ENCODE measurements at regions not wholly inside any gene's neighbourhood (a gene's known extent, or its start where the extent isn't known, plus 50 kb on each side); places are given as distances from the start of the nearest gene placed in this dataset.
"Not testable (repeated sequence)": the region's sequence is repeated elsewhere in the genome, so short reads cannot be mapped to it uniquely, and the experiment has no call there.

DNA sequence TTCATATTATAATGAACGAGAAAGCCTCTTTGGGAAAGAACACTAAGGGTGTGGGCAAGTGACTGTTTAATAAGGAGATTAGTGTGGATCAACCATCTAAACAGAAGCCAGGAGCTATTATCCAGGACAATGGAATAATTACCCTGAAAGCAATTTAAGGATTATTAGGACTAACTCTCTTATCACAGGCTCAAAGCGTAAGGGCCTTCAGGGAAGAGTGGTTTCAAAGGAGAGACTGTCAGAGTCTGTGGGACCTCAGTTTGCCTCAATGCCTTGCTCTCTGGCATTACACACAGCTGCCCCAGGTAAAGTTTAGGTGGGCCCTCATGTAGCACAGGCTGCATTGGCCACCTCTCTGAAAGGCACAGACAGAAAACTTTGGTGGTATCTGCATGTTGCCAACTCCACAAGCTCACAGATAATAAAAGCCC is 717.2 kb upstream of the ADGRL3 start:
- DNase-seq = no peak
- H3K9me3 ChIP-seq (ENCODE audit: control insufficient read depth in 2 of 3, insufficient read depth in 1 of 3, low read length in 3 of 3) = no peaks in the 10 kb centered on the region
- H3K4me1 ChIP-seq (ENCODE audit: control insufficient read depth in 2 of 3, insufficient read depth in 2 of 3, low read depth in 1 of 3, low read length in 3 of 3) = no peaks in the 10 kb centered on the region
- TF ChIP-seq, protein P1, sequence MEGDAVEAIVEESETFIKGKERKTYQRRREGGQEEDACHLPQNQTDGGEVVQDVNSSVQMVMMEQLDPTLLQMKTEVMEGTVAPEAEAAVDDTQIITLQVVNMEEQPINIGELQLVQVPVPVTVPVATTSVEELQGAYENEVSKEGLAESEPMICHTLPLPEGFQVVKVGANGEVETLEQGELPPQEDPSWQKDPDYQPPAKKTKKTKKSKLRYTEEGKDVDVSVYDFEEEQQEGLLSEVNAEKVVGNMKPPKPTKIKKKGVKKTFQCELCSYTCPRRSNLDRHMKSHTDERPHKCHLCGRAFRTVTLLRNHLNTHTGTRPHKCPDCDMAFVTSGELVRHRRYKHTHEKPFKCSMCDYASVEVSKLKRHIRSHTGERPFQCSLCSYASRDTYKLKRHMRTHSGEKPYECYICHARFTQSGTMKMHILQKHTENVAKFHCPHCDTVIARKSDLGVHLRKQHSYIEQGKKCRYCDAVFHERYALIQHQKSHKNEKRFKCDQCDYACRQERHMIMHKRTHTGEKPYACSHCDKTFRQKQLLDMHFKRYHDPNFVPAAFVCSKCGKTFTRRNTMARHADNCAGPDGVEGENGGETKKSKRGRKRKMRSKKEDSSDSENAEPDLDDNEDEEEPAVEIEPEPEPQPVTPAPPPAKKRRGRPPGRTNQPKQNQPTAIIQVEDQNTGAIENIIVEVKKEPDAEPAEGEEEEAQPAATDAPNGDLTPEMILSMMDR (IDR thresholded peaks at IDR 0.05; ENCODE audit: borderline replicate concordance, extremely low read depth, insufficient read depth) = no peak
- no peaks in the 10 kb centered on the region for H3K27me3 ChIP-seq (ENCODE audit: control insufficient read depth, insufficient read depth, low read length)
- H3K27ac ChIP-seq (ENCODE audit: low read depth in 2 of 2, low read length in 2 of 2) = no peak overlapping the region
- H3K9ac ChIP-seq (ENCODE audit: low read length in 3 of 3) = no peak overlapping the region
- H3K36me3 ChIP-seq (ENCODE audit: control insufficient read depth in 2 of 3, insufficient read depth in 3 of 3, low read length in 3 of 3) = no peaks in the 10 kb centered on the region
- H3K4me3 ChIP-seq (ENCODE audit: low read length in 3 of 3) = no peak overlapping the region
- FAIRE-seq = no peak
- intact Hi-C loops (cut with DNase I) = no loop called here

- intact Hi-C loops (cut with DNase I) = no loop called here
- Histone ChIP-seq H3K27ac (ENCODE audit: low read depth in 2 of 2, low read length in 2 of 2) (no peak overlapping the region), H3K4me3 (ENCODE audit: low read length in 3 of 3) (no peak overlapping the region), H3K36me3 (ENCODE audit: control insufficient read depth in 2 of 3, insufficient read depth in 3 of 3, low read length in 3 of 3) (no peaks in the 10 kb centered on the region), H3K9me3 (ENCODE audit: control insufficient read depth in 2 of 3, insufficient read depth in 1 of 3, low read length in 3 of 3) (no peaks in the 10 kb centered on the region), H3K4me1 (ENCODE audit: control insufficient read depth in 2 of 3, insufficient read depth in 2 of 3, low read depth in 1 of 3, low read length in 3 of 3) (no peaks in the 10 kb centered on the region), H3K27me3 (ENCODE audit: control insufficient read depth, insufficient read depth, low read length) (no peaks in the 10 kb centered on the region), H3K9ac (ENCODE audit: low read length in 3 of 3) (no peak overlapping the region)
- no peak for DNase-seq
- TF ChIP-seq, protein P1 (IDR thresholded peaks at IDR 0.05; ENCODE audit: borderline replicate concordance, extremely low read depth, insufficient read depth) = no peak
- FAIRE-seq = no peak
These were observed 714.9 kb upstream of the ADGRL3 start for GRCh38 chr4:60485276-60485675.

- H3K9ac ChIP-seq (ENCODE audit: low read length in 3 of 3); H3K27ac ChIP-seq (ENCODE audit: low read depth in 2 of 2, low read length in 2 of 2); DNase-seq; FAIRE-seq; intact Hi-C loops (cut with DNase I); H3K27me3 ChIP-seq (ENCODE audit: control insufficient read depth, insufficient read depth, low read length); H3K36me3 ChIP-seq (ENCODE audit: control insufficient read depth in 2 of 3, insufficient read depth in 3 of 3, low read length in 3 of 3); H3K4me3 ChIP-seq (ENCODE audit: low read length in 3 of 3); H3K4me1 ChIP-seq (ENCODE audit: control insufficient read depth in 2 of 3, insufficient read depth in 2 of 3, low read depth in 1 of 3, low read length in 3 of 3); H3K9me3 ChIP-seq (ENCODE audit: control insufficient read depth in 2 of 3, insufficient read depth in 1 of 3, low read length in 3 of 3): not testable (repeated sequence)
These were observed 712.9 kb upstream of the ADGRL3 start for GRCh38 chr4:60487118-60487761.

GRCh38 chr4:60500810-60501209 is 699.3 kb upstream of the ADGRL3 start:
- H3K4me1 ChIP-seq (ENCODE audit: control insufficient read depth in 2 of 3, insufficient read depth in 2 of 3, low read depth in 1 of 3, low read length in 3 of 3) = no peaks in the 10 kb centered on the region
- no peak overlapping the region for H3K27ac ChIP-seq (ENCODE audit: low read depth in 2 of 2, low read length in 2 of 2)
- DNase-seq = peak in 1 of 5 donors; percentile 12
- no peak overlapping the region for H3K4me3 ChIP-seq (ENCODE audit: low read length in 3 of 3)
- intact Hi-C loops (cut with DNase I) = no loop called here
- H3K9me3 ChIP-seq (ENCODE audit: control insufficient read depth in 2 of 3, insufficient read depth in 1 of 3, low read length in 3 of 3) = no peaks in the 10 kb centered on the region
- FAIRE-seq = no peak
- no peak overlapping the region for H3K9ac ChIP-seq (ENCODE audit: low read length in 3 of 3)
- no peaks in the 10 kb centered on the region for H3K27me3 ChIP-seq (ENCODE audit: control insufficient read depth, insufficient read depth, low read length)
- no peaks in the 10 kb centered on the region for H3K36me3 ChIP-seq (ENCODE audit: control insufficient read depth in 2 of 3, insufficient read depth in 3 of 3, low read length in 3 of 3)
- TF ChIP-seq, protein P1 (IDR thresholded peaks at IDR 0.05; ENCODE audit: borderline replicate concordance, extremely low read depth, insufficient read depth) = no peak
